Prostate gland (tissue), 2 donors: ENCODE measurements at regions not wholly inside any gene's neighbourhood (a gene's known extent, or its start where the extent isn't known, plus 50 kb on each side); places are given as distances from the start of the nearest gene placed in this dataset.

ENCODE experiments used
- DNase-seq: peaks from one replicate; pipeline ENCODE4 v3.0.0-alpha.2; 2019; ENCODE audit warnings: low spot score
- H3K27ac ChIP-seq, 2 donors: fragments of 200-600 bp; sonication (generic); 2 replicates each; pipeline ENCODE4 v1.5.1; 2017 to 2019
- H3K27me3 ChIP-seq: fragments of 200-600 bp; sonication (generic); replicated peaks from 2 replicates; pipeline ENCODE4 v1.5.1; 2019; ENCODE audit not compliant: insufficient read depth
- H3K36me3 ChIP-seq, 2 donors: fragments of 200-600 bp; sonication (generic); 1 replicate in 1 of 2; 2 replicates in 1 of 2; pipeline versions ENCODE4 v1.5.1 to v1.8.1; 2017 to 2019
- H3K4me1 ChIP-seq: fragments of 200-600 bp; sonication (generic); replicated peaks from 2 replicates; pipeline ENCODE4 v1.5.1; 2019
- H3K4me3 ChIP-seq, 2 donors: fragments of 200-600 bp; sonication (generic); 2 replicates each; pipeline ENCODE4 v1.5.1; 2017 to 2019
- H3K9me3 ChIP-seq: fragments of 200-600 bp; sonication (generic); 2 replicates; pipeline ENCODE4 v1.5.1; 2017
- CTCF ChIP-seq, 4 experiments: fragments of 200-600 bp in 2 of 4; fragments of 450-650 bp in 2 of 4; sonication (generic) in 2 of 4; IDR thresholded peaks; 1 replicate in 3 of 4; 2 replicates in 1 of 4; pipeline ENCODE4 v1.5.1; 2016 to 2019; ENCODE audit warnings: antibody characterized with exemption in 4 of 4, mild to moderate bottlenecking in 2 of 4, moderate library complexity in 2 of 4
- POLR2A ChIP-seq: fragments of 450-650 bp; IDR thresholded peaks from one replicate; pipeline ENCODE4 v1.6.1; 2016; ENCODE audit warnings: antibody characterized with exemption, mild to moderate bottlenecking
- POLR2AphosphoS5 ChIP-seq: sonication (generic); formaldehyde crosslinking; IDR thresholded peaks from one replicate; pipeline ENCODE4 v1.6.1; 2017; ENCODE audit warnings: antibody characterized with exemption
- WGBS: methylation state at CpG from one replicate; pipeline ENCODE4 v1.1.5; 2018; 5-methylcytosine and 5-hydroxymethylcytosine counted together
- intact Hi-C: fragments of 100-400 bp; cut with DNase I; formaldehyde crosslinking; loops from one replicate; pipeline ENCODE4 v1.14.2; 2022

GRCh38 chr11:133663135-133663985, 131.1 kb upstream of the OPCML start:
- no peak overlapping the region for H3K27ac ChIP-seq
- H3K9me3 ChIP-seq = no peaks in the 10 kb centered on the region
- TF ChIP-seq POLR2AphosphoS5 = no peak
- no peak for TF ChIP-seq POLR2A
- no peak for TF ChIP-seq CTCF (IDR thresholded peaks at IDR 0.05)
- 78% methylated on average over 13 of the region's 13 CpGs for WGBS
- intact Hi-C loops = no loop called here
- H3K4me1 ChIP-seq = no peaks in the 10 kb centered on the region
- H3K27me3 ChIP-seq = no peaks in the 10 kb centered on the region
- no peak for DNase-seq
- no peak overlapping the region for H3K4me3 ChIP-seq
- H3K36me3 ChIP-seq = no peaks in the 10 kb centered on the region

GRCh38 chr11:133661846-133662245, 129.5 kb upstream of the OPCML start:
- Histone ChIP-seq H3K36me3 (no peaks in the 10 kb centered on the region), H3K4me1 (no peaks in the 10 kb centered on the region), H3K27ac (no peak overlapping the region), H3K9me3 (no peaks in the 10 kb centered on the region), H3K27me3 (no peaks in the 10 kb centered on the region), H3K4me3 (no peak overlapping the region)
- intact Hi-C loops = no loop called here
- no peak for TF ChIP-seq CTCF (IDR thresholded peaks at IDR 0.05)
- TF ChIP-seq POLR2AphosphoS5 = no peak
- TF ChIP-seq POLR2A = no peak
- WGBS = 87% methylated on average over 9 of the region's 9 CpGs
- no peak for DNase-seq

GRCh38 chr11:133660202-133660568, 127.9 kb upstream of the OPCML start:
- intact Hi-C loops = no loop called here
- TF ChIP-seq POLR2AphosphoS5 (no peak), POLR2A (no peak)

GRCh38 chr11:133659538-133660201, 127.4 kb upstream of the OPCML start:
- no peaks in the 10 kb centered on the region for H3K27me3 ChIP-seq
- H3K27ac ChIP-seq = no peak overlapping the region
- no peak overlapping the region for H3K4me3 ChIP-seq
- intact Hi-C loops = no loop called here
- no peaks in the 10 kb centered on the region for H3K4me1 ChIP-seq
- WGBS = 45% methylated on average over 8 of the region's 8 CpGs
- H3K36me3 ChIP-seq = no peaks in the 10 kb centered on the region
- H3K9me3 ChIP-seq = no peaks in the 10 kb centered on the region
- DNase-seq = no peak
- TF ChIP-seq CTCF (IDR thresholded peaks at IDR 0.05) (no peak), POLR2AphosphoS5 (no peak), POLR2A (no peak)

More at GRCh38 chr11:133660202-133660568, 127.9 kb upstream of the OPCML start:
- Histone ChIP-seq H3K4me1 (no peaks in the 10 kb centered on the region), H3K27ac (no peak overlapping the region), H3K27me3 (no peaks in the 10 kb centered on the region), H3K9me3 (no peaks in the 10 kb centered on the region), H3K36me3 (no peaks in the 10 kb centered on the region), H3K4me3 (no peak overlapping the region)
- WGBS = 69% methylated on average over 5 of the region's 5 CpGs
- DNase-seq = no peak

- intact Hi-C loops = no loop called here
- Histone ChIP-seq H3K4me1 (no peaks in the 10 kb centered on the region), H3K27me3 (no peaks in the 10 kb centered on the region), H3K27ac (no peak overlapping the region), H3K4me3 (no peak overlapping the region), H3K9me3 (no peaks in the 10 kb centered on the region), H3K36me3 (no peaks in the 10 kb centered on the region)
- TF ChIP-seq CTCF (IDR thresholded peaks at IDR 0.05) (no peak), POLR2AphosphoS5 (no peak), POLR2A (no peak)
- WGBS = 61% methylated on average over 3 of the region's 3 CpGs
- DNase-seq = no peak
Measured at GRCh38 chr11:133657054-133657453, 124.8 kb upstream of the OPCML start.
